Calu3 (cell line): ENCODE measurements at regions not wholly inside any gene's neighbourhood (a gene's known extent, or its start where the extent isn't known, plus 50 kb on each side); places are given as distances from the start of the nearest gene placed in this dataset.

Source experiments
- BruUV-seq: library from RNA; stranded (reverse); fragments of 400-500 nt; replicated peaks from 2 replicates; lab custom pipeline; 2021; lab: Mats Ljungman, UMichigan
- CTCF ChIA-PET: fragments of 300-600 bp; sonication (Branson Sonifier 250); formaldehyde crosslinking; loops from one replicate; lab custom pipeline; 2022; ENCODE audit warnings: antibody characterized with exemption; lab: Charles Lee
- DNase-seq: peaks from one replicate; pipeline ENCODE4 v3.0.0; 2022
- H3K27ac Mint-ChIP-seq: one replicate; pipeline ENCODE4 v1.8.0; 2022; ENCODE audit warnings: mixed read lengths; ENCODE audit not compliant: unreplicated experiment
- H3K27me3 Mint-ChIP-seq: one replicate; pipeline ENCODE4 v1.8.0; 2022; ENCODE audit warnings: mixed read lengths; ENCODE audit not compliant: unreplicated experiment
- H3K36me3 Mint-ChIP-seq: one replicate; pipeline ENCODE4 v1.8.0; 2022; ENCODE audit warnings: mild to moderate bottlenecking, moderate library complexity, mixed read lengths; ENCODE audit not compliant: insufficient read depth, unreplicated experiment
- H3K4me1 Mint-ChIP-seq: one replicate; pipeline ENCODE4 v1.8.0; 2022; ENCODE audit warnings: mild to moderate bottlenecking, low read depth, mixed read lengths; ENCODE audit not compliant: unreplicated experiment
- H3K4me3 Mint-ChIP-seq: one replicate; pipeline ENCODE4 v1.8.0; 2022; ENCODE audit warnings: mild to moderate bottlenecking, low read depth, moderate library complexity, mixed read lengths; ENCODE audit not compliant: unreplicated experiment
- H3K9me3 Mint-ChIP-seq: one replicate; pipeline ENCODE4 v1.8.0; 2022; ENCODE audit warnings: low read depth, mixed read lengths; ENCODE audit not compliant: unreplicated experiment
- CTCF ChIP-seq: fragments of 200-600 bp; IDR thresholded peaks from one replicate; pipeline ENCODE4 v1.8.0; 2022; ENCODE audit warnings: antibody characterized with exemption; ENCODE audit not compliant: unreplicated experiment
- intact Hi-C: fragments of 100-400 bp; cut with micrococcal nuclease; formaldehyde crosslinking; loops from one replicate; pipeline ENCODE4 v1.10.0; 2022; ENCODE audit not compliant: unreplicated experiment

- Mint-ChIP-seq H3K27ac (no peak overlapping the region), H3K4me3 (no peak overlapping the region), H3K9me3 (peaks cover 2% of the 10 kb centered on the region), H3K4me1 (no peaks in the 10 kb centered on the region), H3K27me3 (peaks cover 65% of the 10 kb centered on the region), H3K36me3 (no peaks in the 10 kb centered on the region)
- no peak for DNase-seq
- intact Hi-C loops = no loop called here
- TF ChIP-seq CTCF = no peak
- CTCF ChIA-PET = no interaction called here
- no TSS peak for BruUV-seq
These were observed 133.1 kb upstream of the SFSWAP start for GRCh38 chr12:131577766-131578165.

- H3K27me3 Mint-ChIP-seq = peaks cover 53% of the 10 kb centered on the region
- intact Hi-C loops = no loop called here
- no peaks in the 10 kb centered on the region for H3K36me3 Mint-ChIP-seq
These were observed 131.9 kb upstream of the SFSWAP start for GRCh38 chr12:131578828-131579470.

GRCh38 chr12:131583090-131583712 lies 127.7 kb upstream of the SFSWAP start:
- Mint-ChIP-seq H3K27me3 (peaks cover 33% of the 10 kb centered on the region), H3K27ac (no peak overlapping the region), H3K9me3 (peaks cover 7% of the 10 kb centered on the region), H3K4me3 (no peak overlapping the region), H3K36me3 (no peaks in the 10 kb centered on the region), H3K4me1 (no peaks in the 10 kb centered on the region)
- no peak for TF ChIP-seq CTCF
- intact Hi-C loops = no loop called here
- no peak for DNase-seq
- no TSS peak for BruUV-seq
- CTCF ChIA-PET = no interaction called here

More at GRCh38 chr12:131578828-131579470, 131.9 kb upstream of the SFSWAP start:
- CTCF ChIA-PET = no interaction called here
- Mint-ChIP-seq H3K9me3 (peaks cover 2% of the 10 kb centered on the region), H3K4me1 (no peaks in the 10 kb centered on the region), H3K27ac (no peak overlapping the region), H3K4me3 (no peak overlapping the region)
- DNase-seq = no peak
- TF ChIP-seq CTCF = no peak
- BruUV-seq = no TSS peak

- Mint-ChIP-seq H3K36me3 (no peaks in the 10 kb centered on the region), H3K4me3 (no peak overlapping the region), H3K9me3 (peaks cover 5% of the 10 kb centered on the region), H3K27ac (no peak overlapping the region), H3K27me3 (peaks cover 26% of the 10 kb centered on the region), H3K4me1 (no peaks in the 10 kb centered on the region)
- no peak for TF ChIP-seq CTCF
- DNase-seq = no peak
- intact Hi-C loops = no loop called here
- CTCF ChIA-PET = interaction anchor here (0.6 kb wide), 2 partner anchors 23 to 318 kb away, joined by 3 read pairs; no protein-coding TSS in a partner anchor
- no TSS peak for BruUV-seq
These were observed 124.6 kb upstream of the SFSWAP start for GRCh38 chr12:131586269-131586668.
